Naive thymus-derived CD8-positive, alpha-beta T cell (primary cell): ENCODE measurements at regions not wholly inside any gene's neighbourhood (a gene's known extent, or its start where the extent isn't known, plus 50 kb on each side); places are given as distances from the start of the nearest gene placed in this dataset.
A peak's percentile ranks its signal among the peaks of the same experiment; 100 is the strongest.

Experiments
- ATAC-seq, 2 donors: fragments of 150-1000 bp; cut with Tn5 transposase in 1 of 2; sonication (Bioruptor Pico), chemical (Tn5 transposase) in 1 of 2; 1 replicate in 1 of 2; 2 replicates in 1 of 2; pipeline ENCODE4 v1.10.0; 2021; ENCODE audit warnings: mild to moderate bottlenecking in 2 of 2, moderate library complexity in 2 of 2
- POLR2A ChIA-PET: fragments of 350-600 bp; sonication (Branson Sonifier 250); formaldehyde crosslinking; loops from one replicate; lab custom pipeline; 2021; ENCODE audit warnings: antibody characterized with exemption; lab: Charles Lee
- DNase-seq, 10 donors: peaks; one replicate each; pipeline versions ENCODE4 v3.0.0 to v3.0.0-alpha.2; 2020 to 2022
- H3K27ac Mint-ChIP-seq, 10 donors: one replicate each; pipeline ENCODE4 v1.8.0; 2020 to 2022; ENCODE audit warnings: mild to moderate bottlenecking in 10 of 10, mixed read lengths in 10 of 10, moderate library complexity in 4 of 10, inconsistent platforms in 1 of 10
- H3K27me3 Mint-ChIP-seq, 5 donors: one replicate each; pipeline ENCODE4 v1.8.0; 2021 to 2022; ENCODE audit warnings: mixed read lengths in 5 of 5
- H3K36me3 Mint-ChIP-seq, 3 donors: one replicate each; pipeline ENCODE4 v1.8.0; 2020 to 2022; ENCODE audit warnings: mixed read lengths in 3 of 3, mild to moderate bottlenecking in 2 of 3, inconsistent platforms in 1 of 3
- H3K4me1 Mint-ChIP-seq, 4 donors: one replicate each; pipeline ENCODE4 v1.8.0; 2021 to 2022; ENCODE audit warnings: mixed read lengths in 4 of 4
- H3K4me3 Mint-ChIP-seq, 10 donors: one replicate each; pipeline ENCODE4 v1.8.0; 2020 to 2022; ENCODE audit warnings: mild to moderate bottlenecking in 10 of 10, mixed read lengths in 10 of 10, moderate library complexity in 6 of 10, inconsistent platforms in 1 of 10
- H3K9me3 Mint-ChIP-seq, 9 donors: one replicate each; pipeline ENCODE4 v1.8.0; 2020 to 2022; ENCODE audit warnings: mixed read lengths in 9 of 9, mild to moderate bottlenecking in 3 of 9, inconsistent platforms in 1 of 9, moderate library complexity in 1 of 9

DNA sequence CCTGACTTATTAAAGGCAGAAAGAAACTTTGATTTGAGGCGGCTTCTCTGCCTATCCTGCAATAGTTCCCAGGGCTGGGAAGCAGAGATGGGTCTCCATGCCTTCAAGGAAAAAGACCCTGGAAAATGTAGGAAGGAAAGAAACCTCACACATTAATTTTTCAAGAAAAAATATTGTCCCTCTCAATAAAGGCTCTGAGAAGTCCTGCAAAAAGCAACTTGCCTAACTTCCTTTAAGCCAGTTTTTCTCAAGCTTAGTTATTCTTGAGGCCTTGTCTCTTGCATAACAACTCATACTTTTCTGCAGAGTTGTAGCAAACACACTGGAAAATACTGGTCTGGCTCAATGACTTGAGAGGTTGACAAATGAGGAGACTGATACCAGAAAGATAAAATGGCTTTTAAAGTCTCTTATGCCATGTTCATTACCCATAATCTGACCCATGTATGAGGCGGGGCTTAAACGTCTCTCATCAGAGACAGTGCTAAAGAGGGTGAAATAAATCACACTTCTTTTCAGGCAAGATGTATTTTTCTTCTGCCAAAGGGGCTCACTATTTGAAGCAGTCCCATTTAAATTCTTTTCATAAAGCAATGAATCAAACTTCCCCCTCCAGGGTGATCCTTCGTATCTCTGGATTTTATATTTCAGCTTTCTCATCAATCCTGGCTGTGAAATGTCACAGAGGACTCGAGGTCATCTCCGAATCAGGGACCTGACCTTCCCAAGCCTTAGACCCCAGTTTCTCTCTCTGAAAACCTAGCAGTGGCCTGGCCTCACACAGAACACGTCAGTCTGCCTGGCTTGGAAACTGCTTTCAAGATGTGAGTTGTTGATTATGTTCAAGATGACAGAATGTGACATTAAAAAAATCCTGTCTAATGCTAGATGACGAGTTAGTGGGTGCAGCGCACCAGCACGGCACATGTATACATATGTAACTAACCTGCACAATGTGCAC lies 82.3 kb upstream of the KCNG1 start:
- Mint-ChIP-seq H3K36me3 (no peaks in the 10 kb centered on the region), H3K27me3 (peaks cover 6 to 24% (median 16%) of the 10 kb centered on the region in 5 donors), H3K27ac (no peak overlapping the region), H3K9me3 (no peaks in the 10 kb centered on the region), H3K4me3 (no peak overlapping the region), H3K4me1 (peaks cover 0 to 4% (median 0%) of the 10 kb centered on the region in 4 donors)
- ATAC-seq (no peak), DNase-seq (no peak)
- POLR2A ChIA-PET, result no interaction called here

DNA sequence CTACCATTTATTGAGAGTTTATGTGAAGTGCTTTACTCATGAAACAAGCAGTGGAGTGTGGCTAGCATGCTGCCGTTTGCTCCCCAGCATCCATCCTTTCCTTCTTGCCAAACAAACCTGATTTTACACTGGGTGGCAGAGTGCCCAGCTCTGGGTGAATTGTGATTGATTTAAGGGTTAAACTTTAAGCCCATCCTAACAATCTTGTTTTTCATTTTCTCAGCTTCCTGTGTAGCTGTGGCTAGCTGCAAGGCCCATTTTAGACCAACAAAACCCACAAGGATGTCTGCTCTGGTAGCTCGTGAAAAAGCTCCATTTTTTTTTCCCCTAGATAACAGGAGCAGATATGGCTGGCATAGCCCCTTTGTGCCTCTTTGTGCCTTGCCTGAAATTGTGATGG lies 77.7 kb upstream of the KCNG1 start:
- DNase-seq, result no peak
- Mint-ChIP-seq H3K27ac (no peak overlapping the region), H3K27me3 (peaks cover 0 to 15% (median 11%) of the 10 kb centered on the region in 5 donors), H3K9me3 (no peaks in the 10 kb centered on the region), H3K4me1 (peaks cover 0 to 8% (median 0%) of the 10 kb centered on the region in 4 donors), H3K36me3 (no peaks in the 10 kb centered on the region), H3K4me3 (no peak overlapping the region)
- ATAC-seq, result no peak
- POLR2A ChIA-PET, result interaction anchor here (1.1 kb wide), 1 partner anchor 28 kb away, joined by 4 read pairs; no protein-coding TSS in a partner anchor

DNA sequence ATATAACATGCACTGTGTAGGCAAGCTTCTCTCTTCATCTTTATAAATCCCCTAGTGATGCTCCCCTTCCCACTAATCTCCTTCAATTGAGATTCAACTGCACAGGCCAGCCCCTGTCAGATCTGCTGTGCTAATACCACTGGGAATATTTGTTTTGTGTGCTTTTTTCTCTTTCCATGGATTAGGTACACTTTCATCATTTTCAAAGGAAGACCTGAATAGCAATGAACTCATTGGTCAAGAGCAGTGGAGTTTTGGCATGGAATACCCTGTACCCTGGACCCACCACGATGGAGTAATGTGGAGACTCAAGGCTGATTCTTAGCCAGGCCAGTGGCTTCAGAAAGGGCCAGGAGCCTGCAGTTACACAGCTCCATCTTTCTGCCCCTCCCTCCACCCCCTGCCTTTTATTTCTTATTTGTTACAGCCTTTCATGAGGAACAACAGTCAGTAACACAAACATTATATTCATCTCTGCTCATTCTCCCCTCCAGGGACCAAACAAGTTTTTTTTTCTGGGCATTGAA lies 75.4 kb upstream of the KCNG1 start:
- Mint-ChIP-seq H3K36me3 (no peaks in the 10 kb centered on the region), H3K27me3 (peaks cover 9 to 34% (median 15%) of the 10 kb centered on the region in 5 donors), H3K9me3 (no peaks in the 10 kb centered on the region), H3K27ac (no peak overlapping the region), H3K4me3 (no peak overlapping the region), H3K4me1 (peaks cover 0 to 8% (median 0%) of the 10 kb centered on the region in 4 donors)
- POLR2A ChIA-PET, result no interaction called here
- DNase-seq (peak in 1 of 10 donors; percentile 4), ATAC-seq (no peak)

DNA sequence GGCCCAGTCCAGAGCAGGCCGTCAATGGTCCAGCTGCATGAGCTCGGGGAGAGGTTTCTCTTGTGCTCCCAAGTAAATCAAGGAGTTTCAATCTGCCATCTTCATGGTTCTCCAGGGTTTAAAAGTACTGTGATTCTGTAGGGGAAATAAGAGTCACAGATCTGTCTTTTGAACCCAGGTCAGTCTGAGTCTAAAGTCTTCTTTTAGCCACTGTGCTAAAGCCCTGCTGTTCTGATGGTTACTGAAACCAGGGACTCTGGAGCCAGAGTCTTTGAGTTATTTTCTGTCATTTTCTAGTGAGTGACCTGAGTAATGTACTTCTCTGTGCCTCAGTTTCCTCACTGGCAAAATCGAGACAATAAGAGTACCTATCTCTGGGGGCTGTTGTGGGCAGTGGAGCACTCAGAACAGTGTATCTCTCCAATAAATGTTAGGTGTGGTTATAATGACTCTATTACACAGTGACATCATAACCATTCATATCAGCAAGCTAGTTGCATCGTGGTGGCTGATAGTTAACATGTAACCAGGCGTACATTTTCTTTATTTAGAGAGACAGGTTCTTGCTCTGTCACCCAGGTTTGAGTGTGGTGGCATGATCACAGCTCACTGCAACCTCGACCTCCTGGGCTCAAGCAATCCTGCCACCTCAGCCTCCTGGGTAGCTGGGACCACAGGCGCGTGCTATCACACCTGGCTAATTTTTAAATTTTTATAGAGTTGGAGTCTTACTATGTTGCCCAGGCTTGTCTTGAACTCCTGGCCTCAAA lies 74.6 kb upstream of the KCNG1 start:
- H3K9me3 Mint-ChIP-seq, result no peaks in the 10 kb centered on the region
- POLR2A ChIA-PET, result no interaction called here
- H3K36me3 Mint-ChIP-seq, result no peaks in the 10 kb centered on the region
- no peak overlapping the region for H3K4me3 Mint-ChIP-seq
- peaks cover 11 to 40% (median 16%) of the 10 kb centered on the region in 5 donors for H3K27me3 Mint-ChIP-seq
- peaks cover 0 to 9% (median under 1%) of the 10 kb centered on the region in 4 donors for H3K4me1 Mint-ChIP-seq
- DNase-seq (peak in 1 of 10 donors; percentile 21), ATAC-seq (no peak)
- no peak overlapping the region for H3K27ac Mint-ChIP-seq

DNA sequence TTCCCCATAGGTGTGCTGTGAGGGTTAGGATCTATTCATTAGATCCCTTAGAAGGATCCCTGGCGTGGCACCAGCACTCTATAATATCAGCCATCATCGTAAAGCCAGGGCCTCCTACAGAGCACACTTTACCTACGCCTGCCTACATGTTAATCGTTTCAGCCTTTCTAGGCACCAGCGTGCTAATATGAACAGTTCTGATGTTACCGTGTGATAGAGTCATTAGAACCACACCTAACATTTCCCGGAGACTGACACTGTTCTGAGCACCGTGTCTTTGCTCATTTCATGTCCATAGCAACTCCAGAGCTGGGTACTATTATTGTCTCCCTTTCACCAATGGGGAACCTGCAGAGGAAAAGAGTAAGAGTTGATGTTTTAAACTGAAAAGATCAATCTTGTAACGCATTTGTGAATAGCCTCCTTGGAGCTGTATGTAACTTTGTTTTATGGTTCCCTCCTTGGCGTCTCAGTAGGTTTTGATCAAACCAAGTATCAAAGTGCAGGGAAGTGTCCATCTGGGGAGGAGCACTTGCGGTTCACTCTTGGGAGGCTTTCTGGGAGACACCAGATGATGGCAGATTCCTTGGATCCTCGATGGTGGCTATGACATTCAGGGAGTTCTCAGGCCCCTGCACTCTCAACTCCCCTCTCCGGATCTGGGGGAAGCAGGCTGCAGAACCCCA lies 73.8 kb upstream of the KCNG1 start:
- ATAC-seq (no peak), DNase-seq (peak in 1 of 10 donors; percentile 23)
- H3K27ac Mint-ChIP-seq, result no peak overlapping the region
- H3K27me3 Mint-ChIP-seq, result peaks cover 15 to 48% (median 21%) of the 10 kb centered on the region in 5 donors
- POLR2A ChIA-PET, result no interaction called here
- no peak overlapping the region for H3K4me3 Mint-ChIP-seq
- H3K9me3 Mint-ChIP-seq, result no peaks in the 10 kb centered on the region
- peaks cover 0 to 15% (median 7%) of the 10 kb centered on the region in 4 donors for H3K4me1 Mint-ChIP-seq
- no peaks in the 10 kb centered on the region for H3K36me3 Mint-ChIP-seq

DNA sequence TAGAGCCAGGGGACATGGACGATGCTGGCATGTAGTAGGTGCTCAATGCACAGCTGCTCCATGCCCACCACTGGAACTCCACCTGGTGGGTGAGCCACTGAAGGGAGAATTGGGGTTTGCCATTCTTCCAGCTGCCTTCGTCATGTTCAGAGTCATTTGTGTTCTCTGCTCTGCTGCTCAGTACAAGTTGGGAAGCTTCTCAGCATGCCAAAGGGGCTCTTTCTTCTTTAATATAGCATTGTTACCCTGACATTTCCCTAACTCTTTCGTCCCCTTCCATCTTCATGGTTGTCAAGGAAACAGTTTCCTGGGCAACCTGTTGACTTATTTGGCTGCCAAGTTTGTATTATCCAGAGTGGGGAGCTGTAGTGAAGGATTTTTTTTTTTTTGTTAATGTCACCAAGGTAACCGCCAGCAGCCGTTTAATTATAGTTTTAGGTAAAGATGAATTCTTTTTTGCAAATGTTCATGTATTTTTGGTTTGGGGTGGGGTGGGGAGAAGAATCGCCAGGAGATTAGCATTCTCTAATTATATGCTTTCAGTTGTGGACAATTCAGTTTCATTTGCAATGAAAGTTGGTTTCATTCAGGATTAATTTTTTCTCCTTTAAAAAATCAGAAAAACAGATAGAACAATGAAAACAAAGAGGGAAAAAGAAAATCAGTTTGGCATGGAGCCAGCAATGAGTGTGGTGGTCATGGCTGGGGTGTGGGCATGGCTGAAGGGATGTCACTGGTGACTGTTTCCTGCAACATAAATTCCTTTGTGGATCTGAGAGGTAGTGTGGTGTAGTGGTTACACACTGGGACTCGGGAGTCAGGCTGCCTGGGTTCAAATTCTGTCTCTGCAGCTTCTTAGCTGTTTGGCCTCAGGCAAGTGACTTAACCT lies 73.0 kb upstream of the KCNG1 start:
- no peak overlapping the region for H3K4me3 Mint-ChIP-seq
- H3K36me3 Mint-ChIP-seq, result no peaks in the 10 kb centered on the region
- DNase-seq (peak in 1 of 10 donors; percentile 26), ATAC-seq (no peak)
- POLR2A ChIA-PET, result no interaction called here
- no peaks in the 10 kb centered on the region for H3K9me3 Mint-ChIP-seq
- peaks cover 19 to 56% (median 28%) of the 10 kb centered on the region in 5 donors for H3K27me3 Mint-ChIP-seq
- peaks cover 0 to 12% (median 8%) of the 10 kb centered on the region in 4 donors for H3K4me1 Mint-ChIP-seq
- H3K27ac Mint-ChIP-seq, result no peak overlapping the region

DNA sequence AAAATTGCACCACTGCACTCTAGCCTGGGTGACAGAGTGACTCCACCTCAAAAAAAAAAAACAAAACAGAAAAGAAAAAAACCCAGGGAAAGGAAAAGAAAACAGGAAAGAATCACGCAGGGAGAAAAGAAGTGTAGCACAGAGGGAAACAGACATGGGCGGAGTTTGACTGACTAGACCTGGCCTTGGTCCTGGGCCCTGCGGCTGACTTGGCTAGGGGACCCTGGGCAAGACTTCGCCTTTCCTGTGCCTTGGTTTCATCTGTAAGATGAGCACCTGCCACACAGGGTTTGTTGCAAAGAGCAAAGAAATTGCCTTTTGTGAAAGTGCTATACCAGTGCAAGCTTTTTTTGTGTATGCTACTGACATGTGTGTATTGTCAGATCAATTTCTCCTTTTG lies 71.3 kb upstream of the KCNG1 start:
- H3K4me3 Mint-ChIP-seq, result no peak overlapping the region
- no peaks in the 10 kb centered on the region for H3K36me3 Mint-ChIP-seq
- DNase-seq, result no peak
- H3K4me1 Mint-ChIP-seq, result peaks cover 0 to 11% (median 8%) of the 10 kb centered on the region in 4 donors
- ATAC-seq, result no peak
- POLR2A ChIA-PET, result no interaction called here
- no peaks in the 10 kb centered on the region for H3K9me3 Mint-ChIP-seq
- H3K27ac Mint-ChIP-seq, result no peak overlapping the region
- peaks cover 24 to 69% (median 38%) of the 10 kb centered on the region in 5 donors for H3K27me3 Mint-ChIP-seq

DNA sequence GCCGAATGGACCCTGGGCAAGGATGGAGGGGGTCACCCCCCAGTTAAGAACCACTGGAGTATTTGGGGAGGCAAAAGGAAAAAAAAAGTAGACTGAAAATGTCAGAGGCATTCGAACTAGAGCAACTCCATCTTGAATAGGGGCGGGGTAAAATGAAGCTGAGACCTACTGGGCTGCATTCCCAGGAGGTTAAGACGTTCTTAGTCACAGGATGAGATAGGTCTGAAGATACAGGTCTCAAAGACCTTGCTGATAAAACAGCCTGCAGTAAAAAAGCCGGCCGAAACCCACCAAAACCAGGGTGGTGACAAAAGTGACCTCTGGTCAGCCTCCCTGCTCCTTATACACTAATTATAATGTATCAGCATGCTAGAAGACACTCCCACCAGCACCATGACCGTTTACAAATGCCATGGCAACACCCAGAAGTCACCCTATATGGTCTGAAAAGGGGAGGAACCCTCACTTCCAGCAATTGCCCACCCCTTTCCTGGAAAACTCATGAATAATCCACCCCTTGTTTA lies 70.4 kb upstream of the KCNG1 start:
- peak in 1 of 10 donors; percentile 15 for DNase-seq
- peaks cover 0 to 11% (median 7%) of the 10 kb centered on the region in 4 donors for H3K4me1 Mint-ChIP-seq
- H3K4me3 Mint-ChIP-seq, result no peak overlapping the region
- H3K36me3 Mint-ChIP-seq, result no peaks in the 10 kb centered on the region
- no peak for ATAC-seq
- H3K9me3 Mint-ChIP-seq, result no peaks in the 10 kb centered on the region
- H3K27me3 Mint-ChIP-seq, result peaks cover 24 to 77% (median 42%) of the 10 kb centered on the region in 5 donors
- peak overlapping the region in 1 of 10 donors; percentile 42 for H3K27ac Mint-ChIP-seq
- POLR2A ChIA-PET, result no interaction called here

DNA sequence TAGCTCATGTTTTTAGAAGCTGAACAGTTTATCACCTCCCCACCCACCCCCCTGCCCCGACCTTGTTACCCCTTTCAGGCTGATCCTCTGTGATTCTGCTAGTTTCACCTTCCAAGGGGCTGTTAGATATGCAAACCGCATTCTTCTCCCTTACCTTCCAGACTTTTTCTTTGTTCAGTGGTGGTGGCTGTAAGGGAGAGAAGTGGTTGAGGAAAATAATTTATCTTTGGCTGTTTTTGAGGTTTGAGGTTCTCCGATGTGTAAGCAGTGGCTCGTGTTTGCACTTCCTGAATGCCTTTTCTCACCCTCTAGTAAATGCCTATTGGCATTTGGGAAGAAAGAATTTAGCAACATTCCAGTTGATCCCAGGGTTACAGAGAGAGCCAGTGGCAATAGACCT lies 69.4 kb upstream of the KCNG1 start:
- DNase-seq (no peak), ATAC-seq (no peak)
- POLR2A ChIA-PET, result no interaction called here
- H3K27ac Mint-ChIP-seq, result no peak overlapping the region
- H3K9me3 Mint-ChIP-seq, result no peaks in the 10 kb centered on the region
- H3K4me1 Mint-ChIP-seq, result peaks cover 0 to 11% (median 7%) of the 10 kb centered on the region in 4 donors
- H3K4me3 Mint-ChIP-seq, result no peak overlapping the region
- no peaks in the 10 kb centered on the region for H3K36me3 Mint-ChIP-seq
- H3K27me3 Mint-ChIP-seq, result peaks cover 22 to 77% (median 44%) of the 10 kb centered on the region in 5 donors

DNA sequence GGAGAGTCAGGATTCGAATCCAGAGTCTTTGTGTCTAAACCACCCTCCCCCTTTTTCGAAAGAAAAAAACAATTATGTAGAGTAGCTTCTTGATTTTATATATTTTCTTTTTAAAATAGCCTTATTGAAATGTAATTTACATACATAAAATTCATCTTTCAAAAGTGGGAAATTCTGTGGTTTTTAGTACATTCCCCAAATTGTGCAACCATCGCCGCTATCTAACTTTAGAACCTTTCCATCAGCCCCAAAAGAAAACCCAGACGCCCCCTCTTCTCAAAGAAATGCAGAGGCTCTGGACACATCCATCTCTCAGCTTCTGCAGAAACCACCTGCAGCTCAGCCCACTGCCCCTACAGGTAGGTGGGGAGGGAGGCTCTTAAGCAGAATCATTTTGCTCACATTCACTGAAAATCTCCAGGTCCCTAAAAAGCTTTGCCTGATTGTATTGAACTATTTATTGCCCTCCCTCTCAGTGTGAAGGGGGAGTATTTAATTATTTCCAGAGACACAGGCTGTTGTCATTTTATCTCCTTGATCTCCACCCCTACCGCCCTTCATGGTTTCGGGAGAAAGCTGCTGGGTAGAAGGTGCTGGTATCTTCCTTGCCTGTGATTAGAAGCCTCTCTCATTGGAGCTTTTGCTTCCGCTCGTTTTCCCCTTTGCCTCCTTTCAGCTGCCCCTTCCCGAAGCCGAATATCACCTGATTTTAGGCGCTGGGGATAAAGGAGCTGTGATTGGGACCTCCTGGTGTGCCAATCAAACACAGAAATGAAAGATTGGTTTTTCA lies 68.7 kb upstream of the KCNG1 start:
- H3K4me1 Mint-ChIP-seq, result peaks cover 0 to 11% (median 7%) of the 10 kb centered on the region in 4 donors
- POLR2A ChIA-PET, result no interaction called here
- ATAC-seq, result no peak
- peak overlapping the region in 2 of 10 donors; percentile 10 to 29 for H3K4me3 Mint-ChIP-seq
- no peaks in the 10 kb centered on the region for H3K9me3 Mint-ChIP-seq
- DNase-seq, result no peak
- H3K36me3 Mint-ChIP-seq, result no peaks in the 10 kb centered on the region
- no peak overlapping the region for H3K27ac Mint-ChIP-seq
- peaks cover 22 to 76% (median 46%) of the 10 kb centered on the region in 5 donors for H3K27me3 Mint-ChIP-seq

DNA sequence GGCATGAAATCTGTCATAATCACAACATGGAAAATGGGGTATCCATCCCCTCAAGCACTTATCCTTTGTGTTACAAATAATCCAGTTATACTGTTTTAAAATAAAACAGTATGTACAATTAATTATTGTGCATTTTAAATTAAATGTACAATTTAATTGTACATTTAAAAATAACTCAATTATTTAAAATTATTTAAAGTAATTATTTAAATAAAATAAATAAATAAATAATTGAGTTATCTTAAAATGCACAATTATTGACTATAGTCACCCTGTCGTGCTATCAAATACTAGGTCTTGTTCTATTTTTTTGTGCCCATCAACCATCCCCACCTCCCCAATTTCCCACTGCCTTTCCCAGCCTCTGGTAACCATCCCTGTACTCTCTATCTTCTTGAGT lies 66.9 kb upstream of the KCNG1 start:
- Mint-ChIP-seq H3K4me3 (no peak overlapping the region), H3K27me3 (peaks cover 14 to 63% (median 43%) of the 10 kb centered on the region in 5 donors), H3K4me1 (peaks cover 0 to 11% (median 7%) of the 10 kb centered on the region in 4 donors), H3K27ac (no peak overlapping the region), H3K36me3 (no peaks in the 10 kb centered on the region), H3K9me3 (no peaks in the 10 kb centered on the region)
- no peak for ATAC-seq
- POLR2A ChIA-PET, result no interaction called here
- DNase-seq, result no peak
